HEK293T (cell line): ENCODE measurements at regions not wholly inside any gene's neighbourhood (a gene's known extent, or its start where the extent isn't known, plus 50 kb on each side); places are given as distances from the start of the nearest gene placed in this dataset.

Experiments used
- ARNT ChIP-seq: fragments of 450-650 bp; IDR thresholded peaks from 2 replicates; pipeline ENCODE4 v1.6.1; 2017; ENCODE audit warnings: mild to moderate bottlenecking
- ELF4 ChIP-seq: fragments of 450-650 bp; IDR thresholded peaks from 2 replicates; pipeline ENCODE4 v1.6.1; 2017; ENCODE audit warnings: antibody characterized with exemption
- FOXM1 ChIP-seq: fragments of 450-650 bp; IDR thresholded peaks from 2 replicates; pipeline ENCODE4 v1.6.1; 2017; ENCODE audit warnings: mild to moderate bottlenecking, borderline replicate concordance
- SP1 ChIP-seq: fragments of 450-650 bp; IDR thresholded peaks from 2 replicates; pipeline ENCODE4 v1.6.1; 2017

DNA sequence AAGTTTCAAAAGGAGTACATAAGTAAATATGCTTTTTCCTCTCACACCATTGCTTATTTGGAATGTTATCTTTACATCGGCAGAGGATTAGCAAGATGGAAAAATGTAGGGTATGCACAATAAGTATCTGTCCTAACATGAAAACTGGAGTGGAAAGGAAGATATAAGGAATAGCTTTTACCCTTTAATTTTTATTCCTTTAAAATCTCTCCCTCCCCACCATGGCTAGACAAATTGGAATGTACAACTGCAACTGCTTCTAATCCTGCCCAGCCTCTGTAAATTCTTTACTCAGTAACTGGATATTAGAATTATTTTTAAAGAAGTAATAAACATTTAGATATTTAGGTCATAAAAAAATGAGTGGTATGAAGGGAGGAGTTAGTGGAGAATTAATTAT, 171.5 kb downstream of the PCDH18 start:
- no peak for TF ChIP-seq ELF4
- no peak for TF ChIP-seq ARNT
- TF ChIP-seq FOXM1, result no peak
- no peak for TF ChIP-seq SP1
